ENCODE measurements at regions not wholly inside any gene's neighbourhood (a gene's known extent, or its start where the extent isn't known, plus 50 kb on each side); places are given as distances from the start of the nearest gene placed in this dataset.
"Not testable (repeated sequence)": the region's sequence is repeated elsewhere in the genome, so short reads cannot be mapped to it uniquely, and the experiment has no call there.

GRCh38 chr22:16090991-16091390 is 401.2 kb downstream of the POTEH start:
- not testable (repeated sequence) for H3K4me3 ChIP-seq (replicated peaks; ENCODE audit: low read depth, low read length)

GRCh38 chr22:16105121-16105520 is 415.3 kb downstream of the POTEH start:
- not testable (repeated sequence) for H3K4me3 ChIP-seq (replicated peaks; ENCODE audit: low read depth, low read length); DNase-seq (ENCODE audit: low read depth)

More at GRCh38 chr22:16090991-16091390, 401.2 kb downstream of the POTEH start:
- not testable (repeated sequence) for DNase-seq (ENCODE audit: low read depth)

- not testable (repeated sequence) for H3K4me3 ChIP-seq (replicated peaks; ENCODE audit: low read depth, low read length); DNase-seq (ENCODE audit: low read depth)
These were observed 441.6 kb downstream of the POTEH start for GRCh38 chr22:16131456-16131855.

GRCh38 chr22:16131918-16132317 is 442.1 kb downstream of the POTEH start:
- no peak for DNase-seq (ENCODE audit: low read depth)
- no peak overlapping the region for H3K4me3 ChIP-seq (replicated peaks; ENCODE audit: low read depth, low read length)
- TF ChIP-seq CTCF (IDR thresholded peaks at IDR 0.05; ENCODE audit: low read length, missing control alignments) = no peak

- H3K4me3 ChIP-seq (replicated peaks; ENCODE audit: low read depth, low read length); DNase-seq (ENCODE audit: low read depth): not testable (repeated sequence)
These were observed 442.8 kb downstream of the POTEH start for GRCh38 chr22:16132598-16132997.

GRCh38 chr22:16146101-16146500 is 446.5 kb downstream of the CCT8L2 start:
- not testable (repeated sequence) for H3K4me3 ChIP-seq (replicated peaks; ENCODE audit: low read depth, low read length); DNase-seq (ENCODE audit: low read depth)

- DNase-seq (ENCODE audit: low read depth) = peak; percentile 0
- not testable (repeated sequence) for H3K4me3 ChIP-seq (replicated peaks; ENCODE audit: low read depth, low read length)
These were observed 445.7 kb downstream of the CCT8L2 start for GRCh38 chr22:16146916-16147315.

- not testable (repeated sequence) for H3K4me3 ChIP-seq (replicated peaks; ENCODE audit: low read depth, low read length); DNase-seq (ENCODE audit: low read depth)
These were observed 415.3 kb downstream of the CCT8L2 start for GRCh38 chr22:16177287-16177686.

GRCh38 chr22:16183864-16184263 is 408.7 kb downstream of the CCT8L2 start:
- not testable (repeated sequence) for H3K4me3 ChIP-seq (replicated peaks; ENCODE audit: low read depth, low read length); DNase-seq (ENCODE audit: low read depth)

Data from fibroblast of pulmonary artery (primary cell).